ENCODE measurements at regions not wholly inside any gene's neighbourhood (a gene's known extent, or its start where the extent isn't known, plus 50 kb on each side); places are given as distances from the start of the nearest gene placed in this dataset.

DNA sequence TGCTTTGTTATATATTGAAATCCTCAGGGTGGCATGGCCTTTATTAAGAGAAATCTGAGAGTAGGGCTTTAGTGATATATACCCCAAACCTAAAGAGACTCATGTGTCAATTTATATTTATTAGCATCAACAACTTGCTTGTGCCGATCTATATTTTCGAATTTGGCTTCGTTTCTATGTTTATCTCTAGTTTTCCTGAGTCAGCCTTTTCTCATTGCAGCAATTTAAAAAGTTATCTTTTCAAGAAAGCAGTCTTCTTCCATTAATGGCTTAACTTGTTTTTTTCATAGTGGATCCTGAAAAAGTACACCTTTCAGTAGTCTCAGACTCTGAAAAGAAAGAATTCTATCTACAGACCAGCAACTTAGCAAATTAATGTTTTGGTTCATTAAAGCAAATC lies 99.9 kb upstream of the KCNN2 start:
- no peaks in the 10 kb centered on the region for H3K4me1 ChIP-seq (ENCODE audit: insufficient read depth, low read length)
- no peak overlapping the region for H4K91ac ChIP-seq (ENCODE audit: insufficient read length, low read depth, low read length)
- H2BK20ac ChIP-seq (ENCODE audit: low read depth, low read length, poor library complexity, severe bottlenecking) = no peak overlapping the region
- Mint-ChIP-seq H3K4me1 (peaks cover 11 to 14% of the 10 kb centered on the region in 2 experiments), H3K9me3 (no peaks in the 10 kb centered on the region), H3K36me3 (ENCODE audit: insufficient read depth in 1 of 3, low read depth in 3 of 3) (no peaks in the 10 kb centered on the region), H3K27ac (no peak overlapping the region), H3K4me3 (no peak overlapping the region), H3K27me3 (ENCODE audit: low read depth) (no peaks in the 10 kb centered on the region)
- H3K27me3 ChIP-seq (ENCODE audit: insufficient read depth, low read length) = no peaks in the 10 kb centered on the region
- DNase-seq = no peak
- H3K14ac ChIP-seq (ENCODE audit: insufficient read depth, low read length) = no peak overlapping the region
- no peaks in the 10 kb centered on the region for H3K23me2 ChIP-seq (ENCODE audit: insufficient read length, low read depth, low read length, poor library complexity, severe bottlenecking)
- no peak overlapping the region for H3T11ph ChIP-seq (ENCODE audit: low read length)
- no peak overlapping the region for H2BK5ac ChIP-seq (ENCODE audit: insufficient read length, low read length)
- H2BK15ac ChIP-seq (ENCODE audit: low read depth, low read length) = no peak overlapping the region
- no peaks in the 10 kb centered on the region for H4K20me1 ChIP-seq (ENCODE audit: control insufficient read depth, insufficient read depth, insufficient read length)
- H3K4me2 ChIP-seq (ENCODE audit: insufficient read depth, insufficient read length, low read length) = no peak overlapping the region
- no peak overlapping the region for H2AFZ ChIP-seq (ENCODE audit: low read length)
- no peaks in the 10 kb centered on the region for H3K79me2 ChIP-seq (ENCODE audit: insufficient read depth, low read length)
- TF ChIP-seq, protein P1, sequence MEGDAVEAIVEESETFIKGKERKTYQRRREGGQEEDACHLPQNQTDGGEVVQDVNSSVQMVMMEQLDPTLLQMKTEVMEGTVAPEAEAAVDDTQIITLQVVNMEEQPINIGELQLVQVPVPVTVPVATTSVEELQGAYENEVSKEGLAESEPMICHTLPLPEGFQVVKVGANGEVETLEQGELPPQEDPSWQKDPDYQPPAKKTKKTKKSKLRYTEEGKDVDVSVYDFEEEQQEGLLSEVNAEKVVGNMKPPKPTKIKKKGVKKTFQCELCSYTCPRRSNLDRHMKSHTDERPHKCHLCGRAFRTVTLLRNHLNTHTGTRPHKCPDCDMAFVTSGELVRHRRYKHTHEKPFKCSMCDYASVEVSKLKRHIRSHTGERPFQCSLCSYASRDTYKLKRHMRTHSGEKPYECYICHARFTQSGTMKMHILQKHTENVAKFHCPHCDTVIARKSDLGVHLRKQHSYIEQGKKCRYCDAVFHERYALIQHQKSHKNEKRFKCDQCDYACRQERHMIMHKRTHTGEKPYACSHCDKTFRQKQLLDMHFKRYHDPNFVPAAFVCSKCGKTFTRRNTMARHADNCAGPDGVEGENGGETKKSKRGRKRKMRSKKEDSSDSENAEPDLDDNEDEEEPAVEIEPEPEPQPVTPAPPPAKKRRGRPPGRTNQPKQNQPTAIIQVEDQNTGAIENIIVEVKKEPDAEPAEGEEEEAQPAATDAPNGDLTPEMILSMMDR (conservative IDR thresholded peaks at IDR 0.05) = no peak
- no peaks in the 10 kb centered on the region for H3K9me3 ChIP-seq (ENCODE audit: control insufficient read depth, low read depth, low read length)
- WGBS (ENCODE audit: extremely low coverage, insufficient read length, low lambda C conversion rate) = no CpG with 5 or more reads among the region's 3 CpGs
- no peaks in the 10 kb centered on the region for H3K79me1 ChIP-seq (ENCODE audit: insufficient read depth, low read depth, low read length, poor library complexity, severe bottlenecking)
- H4K5ac ChIP-seq (ENCODE audit: insufficient read length, low read depth, low read length) = no peak overlapping the region
- no peak overlapping the region for H3K4ac ChIP-seq (ENCODE audit: low read depth, low read length)
- no peak overlapping the region for H3K18ac ChIP-seq (ENCODE audit: insufficient read length, low read depth, low read length)
- no peak overlapping the region for H3K56ac ChIP-seq (ENCODE audit: insufficient read length, low read depth, low read length)
- no peak overlapping the region for H3K9ac ChIP-seq (ENCODE audit: extremely low read depth, insufficient read length, low read length)
- H2BK12ac ChIP-seq (ENCODE audit: insufficient read length, low read depth, low read length) = no peak overlapping the region
- H2AK5ac ChIP-seq (ENCODE audit: insufficient read length, low read length) = no peak overlapping the region
- H4K8ac ChIP-seq (replicated peaks; ENCODE audit: insufficient read length, low read depth, low read length) = no peak overlapping the region
- no peak overlapping the region for H3K27ac ChIP-seq (ENCODE audit: insufficient read length, low read depth, low read length)
- no peak overlapping the region for H2BK120ac ChIP-seq (ENCODE audit: low read depth, low read length, poor library complexity, severe bottlenecking)
- H3K23ac ChIP-seq (ENCODE audit: insufficient read length, low read depth, low read length) = no peak overlapping the region
